HEK293 (cell line): ENCODE measurements at regions not wholly inside any gene's neighbourhood (a gene's known extent, or its start where the extent isn't known, plus 50 kb on each side); places are given as distances from the start of the nearest gene placed in this dataset.

Experiments used
- GLIS1 ChIP-seq: fragments of 450-650 bp; formaldehyde crosslinking; IDR thresholded peaks from 2 replicates; pipeline ENCODE4 v1.5.1; 2016; ENCODE audit warnings: missing biosample characterization, missing genetic modification characterization
- HOXA7 ChIP-seq: sonication (generic); formaldehyde crosslinking; IDR thresholded peaks from 2 replicates; pipeline ENCODE4 v1.8.1; 2022; ENCODE audit warnings: missing genetic modification reagents, borderline replicate concordance
- KLF16 ChIP-seq: fragments of 450-650 bp; formaldehyde crosslinking; IDR thresholded peaks from 2 replicates; pipeline ENCODE4 v1.5.1; 2017; ENCODE audit warnings: missing biosample characterization, missing genetic modification characterization
- PBX3 ChIP-seq: sonication (generic); formaldehyde crosslinking; IDR thresholded peaks from 2 replicates; pipeline ENCODE4 v1.8.1; 2022; ENCODE audit warnings: mild to moderate bottlenecking, moderate library complexity, missing genetic modification reagents
- REPIN1 ChIP-seq: fragments of 450-650 bp; formaldehyde crosslinking; IDR thresholded peaks from 2 replicates; pipeline ENCODE4 v1.5.1; 2017; ENCODE audit warnings: missing biosample characterization, missing genetic modification characterization, low read depth
- REST ChIP-seq: fragments of 450-650 bp; formaldehyde crosslinking; IDR thresholded peaks from 2 replicates; pipeline ENCODE4 v1.5.1; 2016; ENCODE audit warnings: missing biosample characterization, missing genetic modification characterization
- TCF7L2 ChIP-seq: IDR thresholded peaks from 2 replicates; pipeline ENCODE4 v1.6.1; 2011; ENCODE audit warnings: low read depth, mild to moderate bottlenecking, inconsistent platforms, low read length, moderate library complexity, borderline replicate concordance
- TSHZ1 ChIP-seq: fragments of 450-650 bp; formaldehyde crosslinking; IDR thresholded peaks from 2 replicates; pipeline ENCODE4 v1.5.1; 2016; ENCODE audit warnings: missing biosample characterization, missing genetic modification characterization, borderline replicate concordance
- ZBTB48 ChIP-seq: fragments of 450-650 bp; formaldehyde crosslinking; IDR thresholded peaks from 2 replicates; pipeline ENCODE4 v1.5.1; 2016; ENCODE audit warnings: missing biosample characterization, missing genetic modification characterization
- ZFP37 ChIP-seq: fragments of 450-650 bp; formaldehyde crosslinking; IDR thresholded peaks from 2 replicates; pipeline ENCODE4 v1.5.1; 2016; ENCODE audit warnings: missing biosample characterization, missing genetic modification characterization
- ZFP41 ChIP-seq: fragments of 450-650 bp; formaldehyde crosslinking; IDR thresholded peaks from 2 replicates; pipeline ENCODE4 v1.5.1; 2016; ENCODE audit warnings: missing biosample characterization, missing genetic modification characterization, borderline replicate concordance
- ZNF26 ChIP-seq: fragments of 450-650 bp; formaldehyde crosslinking; IDR thresholded peaks from 2 replicates; pipeline ENCODE4 v1.5.1; 2016; ENCODE audit warnings: missing biosample characterization, missing genetic modification characterization
- ZNF302 ChIP-seq: fragments of 450-650 bp; formaldehyde crosslinking; IDR thresholded peaks from 2 replicates; pipeline ENCODE4 v1.5.1; 2016; ENCODE audit warnings: missing biosample characterization, missing genetic modification characterization, low read depth
- ZNF311 ChIP-seq: fragments of 450-650 bp; formaldehyde crosslinking; IDR thresholded peaks from 2 replicates; pipeline ENCODE4 v1.5.1; 2017; ENCODE audit warnings: missing biosample characterization, missing genetic modification characterization, borderline replicate concordance
- ZNF404 ChIP-seq: fragments of 450-650 bp; formaldehyde crosslinking; IDR thresholded peaks from 2 replicates; pipeline ENCODE4 v1.5.1; 2017; ENCODE audit warnings: missing biosample characterization, missing genetic modification characterization
- ZNF530 ChIP-seq: fragments of 450-650 bp; formaldehyde crosslinking; IDR thresholded peaks from 2 replicates; pipeline ENCODE4 v1.5.1; 2016; ENCODE audit warnings: low read depth, missing biosample characterization, missing genetic modification characterization
- ZNF549 ChIP-seq: fragments of 450-650 bp; IDR thresholded peaks from 2 replicates; pipeline ENCODE4 v1.5.1; 2018; ENCODE audit warnings: missing biosample characterization, missing genetic modification characterization, mild to moderate bottlenecking, inconsistent platforms, moderate library complexity
- ZNF596 ChIP-seq: fragments of 450-650 bp; IDR thresholded peaks from 2 replicates; pipeline ENCODE4 v1.5.0; 2018; ENCODE audit warnings: missing biosample characterization, mild to moderate bottlenecking, missing genetic modification characterization, moderate library complexity
- ZNF677 ChIP-seq: fragments of 450-650 bp; IDR thresholded peaks from 2 replicates; pipeline ENCODE4 v1.5.0; 2018; ENCODE audit warnings: missing biosample characterization, mild to moderate bottlenecking, missing genetic modification characterization, moderate library complexity
- ZNF707 ChIP-seq: fragments of 450-650 bp; formaldehyde crosslinking; IDR thresholded peaks from 2 replicates; pipeline ENCODE4 v1.5.1; 2016; ENCODE audit warnings: missing biosample characterization, missing genetic modification characterization
- ZNF837 ChIP-seq: fragments of 450-650 bp; formaldehyde crosslinking; IDR thresholded peaks from 2 replicates; pipeline ENCODE4 v1.5.1; 2016; ENCODE audit warnings: missing biosample characterization, missing genetic modification characterization
- ZSCAN18 ChIP-seq: fragments of 450-650 bp; formaldehyde crosslinking; IDR thresholded peaks from 2 replicates; pipeline ENCODE4 v1.5.1; 2016; ENCODE audit warnings: missing biosample characterization, missing genetic modification characterization
- ZSCAN5A ChIP-seq: fragments of 450-650 bp; formaldehyde crosslinking; IDR thresholded peaks from 2 replicates; pipeline ENCODE4 v1.5.1; 2016; ENCODE audit warnings: missing biosample characterization, missing genetic modification characterization

- TF ChIP-seq ZNF530 (tag by site-specific recombination) (no peak), ZNF26 (no peak), ZFP41 (tag by site-specific recombination) (no peak), ZSCAN18 (tag by site-specific recombination) (no peak), REST (tag by site-specific recombination) (no peak; the same call in 1 of the 2 replicates), REPIN1 (tag by site-specific recombination) (no peak), TCF7L2 (peak; percentile 93), ZNF549 (tag by site-specific recombination) (no peak), ZNF677 (tag by site-specific recombination) (no peak), ZNF302 (tag by site-specific recombination) (no peak), ZNF837 (no peak), ZNF707 (tag by site-specific recombination) (no peak), TSHZ1 (tag by site-specific recombination) (0 out of 2 replicates have a peak, but pooled peaks have one; percentile 31), ZNF311 (no peak), KLF16 (no peak), HOXA7 (CRISPR knock-in tag) (no peak), GLIS1 (tag by site-specific recombination) (peak; percentile 100), ZBTB48 (tag by site-specific recombination) (peak; percentile 52; the same call in 1 of the 2 replicates), ZNF596 (tag by site-specific recombination) (0 out of 2 replicates have a peak, but pooled peaks have one; percentile 50), ZNF404 (tag by site-specific recombination) (no peak), ZFP37 (tag by site-specific recombination) (no peak), ZSCAN5A (no peak), PBX3 (CRISPR knock-in tag) (no peak)
Observed at GRCh38 chr6:91299544-91300491, 712.9 kb upstream of the MAP3K7 start (continued).
